Choroid plexus epithelial cell (primary cell): ENCODE measurements at regions not wholly inside any gene's neighbourhood (a gene's known extent, or its start where the extent isn't known, plus 50 kb on each side); places are given as distances from the start of the nearest gene placed in this dataset.
A peak's percentile ranks its signal among the peaks of the same experiment; 100 is the strongest.

ENCODE experiments used
- DNase-seq: peaks from one replicate; pipeline ENCODE4 v3.0.0-alpha.2; 2010; ENCODE audit warnings: low read depth
- H3K4me3 ChIP-seq: 2 replicates; pipeline ENCODE4 v1.5.1; 2011; ENCODE audit warnings: low read depth, mild to moderate bottlenecking, control low read depth, low read length, moderate library complexity
- TF ChIP-seq, protein P1 (sequence below): conservative IDR thresholded peaks from 2 replicates; pipeline ENCODE4 v1.5.1; 2011; ENCODE audit warnings: low read depth, mild to moderate bottlenecking, control low read depth, inconsistent platforms, low read length, moderate library complexity

GRCh38 chr12:28023156-28023887 lies 50.8 kb upstream of the PTHLH start:
- no peak overlapping the region for H3K4me3 ChIP-seq
- DNase-seq, result peak; percentile 92
- TF ChIP-seq, protein P1, sequence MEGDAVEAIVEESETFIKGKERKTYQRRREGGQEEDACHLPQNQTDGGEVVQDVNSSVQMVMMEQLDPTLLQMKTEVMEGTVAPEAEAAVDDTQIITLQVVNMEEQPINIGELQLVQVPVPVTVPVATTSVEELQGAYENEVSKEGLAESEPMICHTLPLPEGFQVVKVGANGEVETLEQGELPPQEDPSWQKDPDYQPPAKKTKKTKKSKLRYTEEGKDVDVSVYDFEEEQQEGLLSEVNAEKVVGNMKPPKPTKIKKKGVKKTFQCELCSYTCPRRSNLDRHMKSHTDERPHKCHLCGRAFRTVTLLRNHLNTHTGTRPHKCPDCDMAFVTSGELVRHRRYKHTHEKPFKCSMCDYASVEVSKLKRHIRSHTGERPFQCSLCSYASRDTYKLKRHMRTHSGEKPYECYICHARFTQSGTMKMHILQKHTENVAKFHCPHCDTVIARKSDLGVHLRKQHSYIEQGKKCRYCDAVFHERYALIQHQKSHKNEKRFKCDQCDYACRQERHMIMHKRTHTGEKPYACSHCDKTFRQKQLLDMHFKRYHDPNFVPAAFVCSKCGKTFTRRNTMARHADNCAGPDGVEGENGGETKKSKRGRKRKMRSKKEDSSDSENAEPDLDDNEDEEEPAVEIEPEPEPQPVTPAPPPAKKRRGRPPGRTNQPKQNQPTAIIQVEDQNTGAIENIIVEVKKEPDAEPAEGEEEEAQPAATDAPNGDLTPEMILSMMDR, result no peak

DNA sequence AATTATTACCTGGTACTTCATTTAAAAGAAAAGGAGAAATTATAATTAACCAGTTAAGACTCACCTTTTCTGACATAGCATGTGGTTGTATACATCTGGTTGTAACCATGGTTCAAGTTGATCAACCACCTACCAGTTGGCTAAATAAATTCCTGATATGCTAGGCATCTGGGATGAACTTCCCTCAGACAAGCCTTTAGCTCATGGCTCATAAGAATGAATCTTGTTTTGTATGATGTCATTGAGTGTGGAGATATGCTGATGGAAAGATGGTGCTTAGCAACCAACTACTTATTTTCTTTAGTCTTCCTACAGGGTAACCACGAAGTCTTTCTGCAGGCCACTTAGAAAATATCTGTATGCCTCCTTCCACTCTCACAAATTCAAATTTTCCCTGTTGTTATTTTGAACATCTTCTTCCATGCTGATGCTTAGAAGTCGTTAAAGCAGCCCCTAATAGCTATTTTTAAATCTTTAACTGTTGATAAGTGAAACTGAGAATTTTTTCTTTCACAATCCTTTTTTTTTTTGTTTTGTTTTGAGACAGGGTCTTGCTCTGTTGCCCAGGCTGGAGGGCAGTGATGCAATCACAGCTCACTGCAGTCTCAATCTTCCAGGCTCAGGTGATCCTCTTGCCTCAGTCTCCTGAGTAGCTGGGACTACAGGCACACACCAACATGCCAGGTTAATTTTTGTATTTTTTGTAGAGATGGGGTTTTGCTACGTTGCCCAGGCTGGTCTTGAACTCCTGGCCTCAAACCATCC lies 51.9 kb upstream of the PTHLH start:
- DNase-seq, result peak; percentile 80
- no peak overlapping the region for H3K4me3 ChIP-seq
- TF ChIP-seq, protein P1, result no peak

GRCh38 chr12:28025821-28026505 lies 53.4 kb upstream of the PTHLH start:
- DNase-seq, result no peak
- no peak overlapping the region for H3K4me3 ChIP-seq
- TF ChIP-seq, protein P1, result no peak

- no peak overlapping the region for H3K4me3 ChIP-seq
- TF ChIP-seq, protein P1, result no peak
- DNase-seq, result no peak
Measured at GRCh38 chr12:28026701-28027100, 54.2 kb upstream of the PTHLH start.

- no peak for DNase-seq
- TF ChIP-seq, protein P1, result no peak
- no peak overlapping the region for H3K4me3 ChIP-seq
Measured at GRCh38 chr12:28027328-28027727, 54.8 kb upstream of the PTHLH start.

- DNase-seq, result peak; percentile 25
- no peak overlapping the region for H3K4me3 ChIP-seq
- TF ChIP-seq, protein P1, result no peak
Measured at GRCh38 chr12:28027947-28028724, 55.6 kb upstream of the PTHLH start.
